Testis (tissue), 2 donors: ENCODE measurements at regions not wholly inside any gene's neighbourhood (a gene's known extent, or its start where the extent isn't known, plus 50 kb on each side); places are given as distances from the start of the nearest gene placed in this dataset.

Experiments
- DNase-seq: peaks from one replicate; pipeline ENCODE4 v3.0.0-alpha.2; 2019
- H3K27ac ChIP-seq, 2 donors: fragments of 200-600 bp; sonication (generic); one replicate each; pipeline ENCODE4 v1.5.1; 2019
- H3K27me3 ChIP-seq: fragments of 200-600 bp; sonication (generic); one replicate; pipeline ENCODE4 v1.5.1; 2019
- H3K36me3 ChIP-seq: fragments of 200-600 bp; sonication (generic); one replicate; pipeline ENCODE4 v1.5.1; 2017; ENCODE audit warnings: low read depth; ENCODE audit errors: missing control alignments
- H3K4me1 ChIP-seq: fragments of 200-600 bp; sonication (generic); one replicate; pipeline ENCODE4 v1.5.1; 2019
- H3K4me3 ChIP-seq, 2 donors: fragments of 200-600 bp; sonication (generic); one replicate each; pipeline ENCODE4 v1.5.1; 2017 to 2019
- H3K9me3 ChIP-seq: fragments of 200-600 bp; sonication (generic); one replicate; pipeline ENCODE4 v1.5.1; 2017
- POLR2A ChIP-seq: fragments of 450-650 bp; IDR thresholded peaks from one replicate; pipeline ENCODE4 v1.6.1; 2017; ENCODE audit warnings: antibody characterized with exemption, mild to moderate bottlenecking, moderate library complexity
- WGBS, 2 donors: methylation state at CpG; one replicate each; pipeline ENCODE4 v1.1.5; 2018; 5-methylcytosine and 5-hydroxymethylcytosine counted together
- intact Hi-C: fragments of 100-400 bp; cut with DNase I; formaldehyde crosslinking; loops from one replicate; pipeline ENCODE4 v1.15.1; 2023; ENCODE audit warnings: low total_unique reads
- TF ChIP-seq, protein P1 (sequence below), 3 experiments: fragments of 450-650 bp in 2 of 3; fragments of 200-600 bp in 1 of 3; sonication (generic) in 1 of 3; IDR thresholded peaks; one replicate each; pipeline ENCODE4 v1.5.1; 2016 to 2019; ENCODE audit warnings: antibody characterized with exemption in 3 of 3, mild to moderate bottlenecking in 2 of 3, moderate library complexity in 1 of 3

DNA sequence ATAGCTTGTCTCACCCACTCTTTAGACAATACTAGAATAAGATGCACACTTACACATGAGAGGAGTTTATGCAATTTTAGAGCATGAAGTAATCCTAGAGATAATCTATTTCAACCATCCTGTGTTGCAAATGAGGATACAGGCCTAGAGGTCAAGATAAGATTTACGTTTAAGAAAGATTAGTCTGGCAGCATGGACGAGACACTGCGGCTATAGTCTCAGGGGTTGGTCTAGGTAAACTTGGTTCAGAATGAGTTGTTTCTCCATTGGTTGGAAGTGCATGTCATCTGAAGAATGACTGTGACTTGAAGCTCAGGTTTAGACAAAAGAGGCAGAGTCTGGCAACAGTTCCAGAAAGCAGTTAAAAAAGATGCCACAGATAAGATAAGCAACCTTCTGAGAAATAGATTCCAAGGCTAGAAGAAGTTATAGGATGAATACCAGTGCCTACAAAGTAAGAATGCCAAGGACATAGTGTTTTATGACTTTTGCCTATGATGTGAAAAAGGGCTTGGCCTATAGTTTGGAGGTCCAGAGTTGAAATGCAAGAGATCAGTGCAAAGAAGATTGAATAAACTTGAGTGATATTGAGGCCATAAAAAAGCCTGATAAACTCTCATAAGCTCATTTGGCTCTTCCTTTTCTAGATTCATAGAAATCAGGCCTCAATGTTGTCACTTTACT, 631.0 kb downstream of the SQOR start:
- Histone ChIP-seq H3K27me3 (no peaks in the 10 kb centered on the region), H3K9me3 (no peaks in the 10 kb centered on the region), H3K36me3 (no peaks in the 10 kb centered on the region), H3K27ac (no peak overlapping the region), H3K4me3 (no peak overlapping the region), H3K4me1 (no peaks in the 10 kb centered on the region)
- intact Hi-C loops = no loop called here
- TF ChIP-seq, protein P1, sequence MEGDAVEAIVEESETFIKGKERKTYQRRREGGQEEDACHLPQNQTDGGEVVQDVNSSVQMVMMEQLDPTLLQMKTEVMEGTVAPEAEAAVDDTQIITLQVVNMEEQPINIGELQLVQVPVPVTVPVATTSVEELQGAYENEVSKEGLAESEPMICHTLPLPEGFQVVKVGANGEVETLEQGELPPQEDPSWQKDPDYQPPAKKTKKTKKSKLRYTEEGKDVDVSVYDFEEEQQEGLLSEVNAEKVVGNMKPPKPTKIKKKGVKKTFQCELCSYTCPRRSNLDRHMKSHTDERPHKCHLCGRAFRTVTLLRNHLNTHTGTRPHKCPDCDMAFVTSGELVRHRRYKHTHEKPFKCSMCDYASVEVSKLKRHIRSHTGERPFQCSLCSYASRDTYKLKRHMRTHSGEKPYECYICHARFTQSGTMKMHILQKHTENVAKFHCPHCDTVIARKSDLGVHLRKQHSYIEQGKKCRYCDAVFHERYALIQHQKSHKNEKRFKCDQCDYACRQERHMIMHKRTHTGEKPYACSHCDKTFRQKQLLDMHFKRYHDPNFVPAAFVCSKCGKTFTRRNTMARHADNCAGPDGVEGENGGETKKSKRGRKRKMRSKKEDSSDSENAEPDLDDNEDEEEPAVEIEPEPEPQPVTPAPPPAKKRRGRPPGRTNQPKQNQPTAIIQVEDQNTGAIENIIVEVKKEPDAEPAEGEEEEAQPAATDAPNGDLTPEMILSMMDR (IDR thresholded peaks at IDR 0.05) = no peak
- no peak for TF ChIP-seq POLR2A
- WGBS, 2 donors = 65 to 90% methylated on average over 3 of the region's 3 CpGs
- DNase-seq = no peak

DNA sequence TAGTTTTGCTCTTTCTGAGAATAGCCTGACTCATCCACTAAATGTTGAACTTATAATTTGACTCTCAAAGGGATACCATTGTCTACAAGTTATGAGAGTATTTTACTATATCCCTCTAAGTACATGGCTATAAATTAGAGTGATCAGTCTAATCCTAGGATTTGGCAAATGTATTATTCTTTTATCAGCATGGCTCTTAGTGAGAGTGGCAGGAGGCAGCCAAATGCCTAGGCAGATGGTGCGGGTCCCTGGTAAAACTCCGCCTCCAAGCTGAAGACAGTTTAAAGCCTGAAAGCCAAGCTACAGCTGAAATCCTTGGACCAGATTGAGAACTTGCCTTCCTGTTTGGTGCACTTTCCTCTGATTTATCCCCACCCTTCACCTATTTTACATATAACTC, 631.8 kb downstream of the SQOR start:
- H3K27me3 ChIP-seq = no peaks in the 10 kb centered on the region
- 71 to 85% methylated on average over 2 of the region's 2 CpGs for WGBS, 2 donors
- TF ChIP-seq, protein P1 (IDR thresholded peaks at IDR 0.05) = no peak
- no peak for TF ChIP-seq POLR2A
- no peaks in the 10 kb centered on the region for H3K9me3 ChIP-seq
- H3K4me3 ChIP-seq = no peak overlapping the region
- H3K4me1 ChIP-seq = no peaks in the 10 kb centered on the region
- H3K27ac ChIP-seq = no peak overlapping the region
- intact Hi-C loops = no loop called here
- H3K36me3 ChIP-seq = no peaks in the 10 kb centered on the region
- no peak for DNase-seq

GRCh38 chr15:46270481-46271147, 635.8 kb downstream of the SQOR start:
- intact Hi-C loops = no loop called here
- no peak for DNase-seq
- no peaks in the 10 kb centered on the region for H3K27me3 ChIP-seq
- H3K4me3 ChIP-seq = no peak overlapping the region
- no peaks in the 10 kb centered on the region for H3K4me1 ChIP-seq
- H3K27ac ChIP-seq = no peak overlapping the region
- TF ChIP-seq, protein P1 (IDR thresholded peaks at IDR 0.05) = no peak
- no peak for TF ChIP-seq POLR2A
- no peaks in the 10 kb centered on the region for H3K9me3 ChIP-seq
- no peaks in the 10 kb centered on the region for H3K36me3 ChIP-seq
- WGBS, 2 donors = 79 to 82% methylated on average over 5 of the region's 5 CpGs

DNA sequence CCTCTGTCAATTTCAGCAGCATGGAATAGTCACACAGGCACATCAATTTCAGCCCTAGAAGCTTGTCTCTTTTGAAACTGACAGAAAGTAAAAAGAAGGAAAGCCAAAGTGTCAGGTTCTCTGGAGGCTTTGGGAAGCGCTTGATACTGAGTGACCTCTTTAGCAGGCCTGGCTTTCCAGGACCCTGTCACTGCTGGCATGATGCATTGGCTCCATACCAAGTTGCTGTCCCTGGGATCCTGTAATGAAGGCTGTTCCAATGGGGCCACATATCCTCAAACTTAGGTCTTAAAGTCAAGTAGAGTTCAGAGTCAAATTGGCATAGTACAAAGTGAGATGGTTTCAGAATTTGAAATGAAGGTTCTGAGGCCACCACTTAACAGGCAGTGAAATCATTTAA, 640.9 kb downstream of the SQOR start:
- Histone ChIP-seq H3K9me3 (no peaks in the 10 kb centered on the region), H3K4me3 (no peak overlapping the region), H3K36me3 (no peaks in the 10 kb centered on the region), H3K27ac (no peak overlapping the region), H3K27me3 (no peaks in the 10 kb centered on the region), H3K4me1 (no peaks in the 10 kb centered on the region)
- no peak for DNase-seq
- TF ChIP-seq, protein P1 (IDR thresholded peaks at IDR 0.05) = no peak
- TF ChIP-seq POLR2A = no peak
- intact Hi-C loops = no loop called here
- WGBS, 2 donors = 84 to 90% methylated on average over 1 of the region's 1 CpG

DNA sequence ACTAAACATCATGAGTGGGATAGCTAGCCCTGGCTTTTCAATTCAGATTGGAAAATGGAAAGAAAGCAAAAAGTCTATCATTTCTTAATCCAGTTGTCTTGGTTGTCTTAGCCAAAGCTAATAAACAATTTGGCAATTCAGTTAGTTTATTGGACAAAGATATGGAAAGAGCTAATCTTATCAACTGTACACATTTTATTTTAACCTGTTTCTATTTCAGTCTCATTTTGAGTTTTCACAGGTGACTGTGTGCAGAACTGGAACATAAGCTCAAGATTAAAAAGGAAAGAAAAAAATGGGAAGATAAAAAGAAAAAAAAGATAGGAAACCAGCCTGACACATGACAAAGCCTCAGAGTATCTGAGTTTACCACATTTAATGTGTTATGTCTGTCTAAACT, 642.6 kb downstream of the SQOR start:
- H3K9me3 ChIP-seq = no peaks in the 10 kb centered on the region
- H3K27me3 ChIP-seq = no peaks in the 10 kb centered on the region
- no peak overlapping the region for H3K4me3 ChIP-seq
- DNase-seq = no peak
- H3K36me3 ChIP-seq = no peaks in the 10 kb centered on the region
- intact Hi-C loops = no loop called here
- TF ChIP-seq, protein P1 (IDR thresholded peaks at IDR 0.05) = no peak
- TF ChIP-seq POLR2A = no peak
- H3K4me1 ChIP-seq = no peaks in the 10 kb centered on the region
- no peak overlapping the region for H3K27ac ChIP-seq
